ENCODE measurements at regions not wholly inside any gene's neighbourhood (a gene's known extent, or its start where the extent isn't known, plus 50 kb on each side); places are given as distances from the start of the nearest gene placed in this dataset.

DNA sequence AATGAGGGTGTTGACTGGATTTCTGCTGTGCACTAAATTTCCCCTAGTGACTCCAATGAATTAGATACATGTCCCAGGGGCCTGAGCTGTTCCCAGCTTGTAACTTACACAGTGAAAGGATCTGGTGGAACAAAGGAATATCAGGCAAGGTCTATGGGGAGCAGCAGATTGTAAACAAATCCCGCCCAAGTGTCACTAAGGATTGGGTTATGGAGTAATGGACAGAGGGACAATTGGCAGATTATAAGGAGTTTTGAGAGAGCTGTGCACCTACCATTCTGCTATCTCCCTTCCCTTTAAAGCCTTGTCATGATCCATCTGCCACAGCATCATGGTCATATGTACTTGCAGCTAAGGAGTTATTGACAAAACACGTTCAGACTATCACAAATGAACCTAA lies 183.0 kb downstream of the RAB11FIP2 start:
- 5% methylated on average over 2 of the region's 2 CpGs for WGBS (ENCODE audit: insufficient coverage, insufficient replicate concordance, low lambda C conversion rate, missing lambda C conversion rate)
- Histone ChIP-seq H3K79me2 (ENCODE audit: control insufficient read depth, insufficient read depth, low read length) (no peaks in the 10 kb centered on the region), H3K9me3 (replicated peaks; ENCODE audit: control insufficient read depth, insufficient read depth, low read length) (no peaks in the 10 kb centered on the region), H3K27me3 (replicated peaks in 1 of 2; ENCODE audit: control insufficient read depth in 2 of 2, insufficient read depth in 2 of 2, low read length in 1 of 2) (no peaks in the 10 kb centered on the region), H3K36me3 (ENCODE audit: control insufficient read depth in 2 of 2, insufficient read depth in 2 of 2, low read length in 1 of 2) (no peaks in the 10 kb centered on the region), H3K27ac (ENCODE audit: control insufficient read depth, insufficient read depth) (no peak overlapping the region), H3K4me3 (no peak overlapping the region), H2AFZ (ENCODE audit: control insufficient read depth, low read depth, low read length) (no peak overlapping the region), H3K4me1 (ENCODE audit: control insufficient read depth, insufficient read depth, low read length) (no peaks in the 10 kb centered on the region), H3K9ac (ENCODE audit: control insufficient read depth, insufficient read depth, low read length) (no peak overlapping the region), H4K20me1 (ENCODE audit: control insufficient read depth, insufficient read depth) (no peaks in the 10 kb centered on the region), H3K4me2 (ENCODE audit: control insufficient read depth, insufficient read depth) (no peak overlapping the region)
- FAIRE-seq (no peak), ATAC-seq (no peak), DNase-seq (ENCODE audit: low read depth, low spot score) (no peak)
- POLR2A ChIA-PET, result no interaction called here
- CTCF ChIA-PET, result interaction anchor here (0.6 kb wide), 1 partner anchor 376 kb away, joined by 3 read pairs; no protein-coding TSS in a partner anchor
- SMC1A ChIA-PET (ENCODE audit: uncharacterized antibody, unreplicated experiment), result interaction anchor here (1.7 kb wide), 1 partner anchor 12 kb away, joined by 3 read pairs; no protein-coding TSS in a partner anchor
- RAD21 ChIA-PET (ENCODE audit: unreplicated experiment), result interaction anchor here (0.6 kb wide), 1 partner anchor 316 kb away, joined by 3 read pairs; no protein-coding TSS in a partner anchor
- in situ Hi-C loops (cut with MboI), result no loop called here
- no peak for TF ChIP-seq ZNF384 (IDR thresholded peaks at IDR 0.05; ENCODE audit: borderline replicate concordance, low read depth, low read length)
- TF ChIP-seq, protein P1, sequence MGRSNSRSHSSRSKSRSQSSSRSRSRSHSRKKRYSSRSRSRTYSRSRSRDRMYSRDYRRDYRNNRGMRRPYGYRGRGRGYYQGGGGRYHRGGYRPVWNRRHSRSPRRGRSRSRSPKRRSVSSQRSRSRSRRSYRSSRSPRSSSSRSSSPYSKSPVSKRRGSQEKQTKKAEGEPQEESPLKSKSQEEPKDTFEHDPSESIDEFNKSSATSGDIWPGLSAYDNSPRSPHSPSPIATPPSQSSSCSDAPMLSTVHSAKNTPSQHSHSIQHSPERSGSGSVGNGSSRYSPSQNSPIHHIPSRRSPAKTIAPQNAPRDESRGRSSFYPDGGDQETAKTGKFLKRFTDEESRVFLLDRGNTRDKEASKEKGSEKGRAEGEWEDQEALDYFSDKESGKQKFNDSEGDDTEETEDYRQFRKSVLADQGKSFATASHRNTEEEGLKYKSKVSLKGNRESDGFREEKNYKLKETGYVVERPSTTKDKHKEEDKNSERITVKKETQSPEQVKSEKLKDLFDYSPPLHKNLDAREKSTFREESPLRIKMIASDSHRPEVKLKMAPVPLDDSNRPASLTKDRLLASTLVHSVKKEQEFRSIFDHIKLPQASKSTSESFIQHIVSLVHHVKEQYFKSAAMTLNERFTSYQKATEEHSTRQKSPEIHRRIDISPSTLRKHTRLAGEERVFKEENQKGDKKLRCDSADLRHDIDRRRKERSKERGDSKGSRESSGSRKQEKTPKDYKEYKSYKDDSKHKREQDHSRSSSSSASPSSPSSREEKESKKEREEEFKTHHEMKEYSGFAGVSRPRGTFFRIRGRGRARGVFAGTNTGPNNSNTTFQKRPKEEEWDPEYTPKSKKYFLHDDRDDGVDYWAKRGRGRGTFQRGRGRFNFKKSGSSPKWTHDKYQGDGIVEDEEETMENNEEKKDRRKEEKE (IDR thresholded peaks at IDR 0.05), result no peak
- TF ChIP-seq, protein P2, sequence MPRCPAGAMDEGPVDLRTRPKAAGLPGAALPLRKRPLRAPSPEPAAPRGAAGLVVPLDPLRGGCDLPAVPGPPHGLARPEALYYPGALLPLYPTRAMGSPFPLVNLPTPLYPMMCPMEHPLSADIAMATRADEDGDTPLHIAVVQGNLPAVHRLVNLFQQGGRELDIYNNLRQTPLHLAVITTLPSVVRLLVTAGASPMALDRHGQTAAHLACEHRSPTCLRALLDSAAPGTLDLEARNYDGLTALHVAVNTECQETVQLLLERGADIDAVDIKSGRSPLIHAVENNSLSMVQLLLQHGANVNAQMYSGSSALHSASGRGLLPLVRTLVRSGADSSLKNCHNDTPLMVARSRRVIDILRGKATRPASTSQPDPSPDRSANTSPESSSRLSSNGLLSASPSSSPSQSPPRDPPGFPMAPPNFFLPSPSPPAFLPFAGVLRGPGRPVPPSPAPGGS (IDR thresholded peaks at IDR 0.05; ENCODE audit: borderline replicate concordance, insufficient read depth, low read depth, low read length, poor library complexity, severe bottlenecking), result no peak
- intact Hi-C loops (cut with micrococcal nuclease; ENCODE audit: unreplicated experiment), result loop anchor here (5.0 to 10.0 kb wide), 2 partner anchors 241 to 366 kb away; no protein-coding TSS in a partner anchor
- no TSS peak for BruUV-seq (replicated peaks)

All from GM12878 (cell line).